ENCODE measurements at regions not wholly inside any gene's neighbourhood (a gene's known extent, or its start where the extent isn't known, plus 50 kb on each side); places are given as distances from the start of the nearest gene placed in this dataset.
"Not testable (repeated sequence)": the region's sequence is repeated elsewhere in the genome, so short reads cannot be mapped to it uniquely, and the experiment has no call there.

DNA sequence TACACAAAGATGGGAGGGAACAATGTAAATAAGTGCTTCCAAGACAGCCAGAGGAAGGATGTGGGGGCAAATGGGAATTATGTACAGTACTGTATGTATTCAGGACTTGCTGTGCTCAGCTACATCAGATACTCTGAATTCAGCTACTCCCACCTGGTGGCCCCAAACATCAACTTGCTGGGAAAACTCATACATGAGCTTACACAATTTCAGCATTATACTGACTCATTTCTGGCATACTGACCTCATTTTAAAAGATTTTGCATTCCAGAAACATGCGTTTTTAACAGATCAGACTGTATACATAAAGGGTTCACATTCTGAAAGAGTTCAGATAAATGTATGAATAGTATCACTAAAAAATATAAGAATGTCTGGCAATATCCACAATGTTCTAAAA, 59.7 kb downstream of the GPX5 start:
- no peak for DNase-seq

DNA sequence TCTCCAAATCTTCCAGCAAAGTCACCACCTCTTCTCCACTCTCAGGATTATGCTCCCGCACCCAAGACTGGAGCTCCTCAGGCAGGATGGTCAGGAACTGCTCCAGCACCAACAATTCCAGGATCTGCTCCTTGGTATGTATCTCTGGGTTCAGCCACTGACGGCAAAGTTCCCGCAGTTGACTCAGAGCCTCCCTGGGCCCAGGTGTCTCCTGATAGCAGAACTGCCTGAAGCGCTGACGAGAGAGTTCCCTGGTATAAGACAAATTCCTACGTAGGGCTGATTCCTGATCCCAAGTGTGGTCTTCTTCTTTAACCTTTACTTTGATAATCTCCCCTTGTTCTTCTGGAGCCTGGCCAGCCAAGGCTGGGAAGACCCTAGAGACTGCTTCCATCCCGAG, 60.6 kb downstream of the GPX5 start:
- DNase-seq: no peak

DNA sequence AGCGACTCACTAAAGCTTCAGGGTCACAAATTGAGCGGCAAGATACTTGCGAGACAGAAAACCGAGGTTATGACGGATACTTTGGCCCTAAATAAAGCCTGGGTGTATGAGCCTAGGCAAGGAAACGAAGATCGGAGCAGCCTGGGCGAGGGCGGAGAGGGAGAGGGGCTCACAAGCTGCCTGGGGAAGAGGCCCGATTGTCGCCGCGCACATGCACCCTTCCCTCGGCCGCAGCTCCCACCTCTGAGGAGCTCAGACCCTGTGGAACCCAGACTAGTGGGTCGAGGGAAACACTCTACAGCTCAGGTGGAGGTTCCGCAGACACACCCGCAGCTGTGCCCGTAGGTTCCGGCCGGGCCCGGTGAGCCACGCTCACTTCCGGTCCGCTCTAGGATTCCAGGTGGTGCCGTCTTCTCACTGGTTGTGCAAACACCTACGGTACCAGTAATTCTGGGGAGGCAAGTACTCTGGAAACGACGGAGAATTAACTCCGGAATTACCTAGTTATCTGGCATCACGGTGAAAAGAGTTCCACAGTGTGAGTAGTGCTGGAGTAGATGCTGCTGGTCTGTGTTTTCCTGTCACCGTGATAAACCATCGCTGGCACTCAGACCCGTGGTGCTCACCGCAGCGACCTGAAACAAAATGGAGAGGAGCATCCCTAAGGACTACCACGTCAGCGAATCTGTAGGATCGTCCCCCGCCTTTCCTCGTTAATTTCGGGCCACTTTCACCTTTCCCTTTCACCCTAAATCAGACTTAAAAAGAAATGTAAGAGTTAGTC, 61.5 kb downstream of the GPX5 start:
- no peak for DNase-seq

DNA sequence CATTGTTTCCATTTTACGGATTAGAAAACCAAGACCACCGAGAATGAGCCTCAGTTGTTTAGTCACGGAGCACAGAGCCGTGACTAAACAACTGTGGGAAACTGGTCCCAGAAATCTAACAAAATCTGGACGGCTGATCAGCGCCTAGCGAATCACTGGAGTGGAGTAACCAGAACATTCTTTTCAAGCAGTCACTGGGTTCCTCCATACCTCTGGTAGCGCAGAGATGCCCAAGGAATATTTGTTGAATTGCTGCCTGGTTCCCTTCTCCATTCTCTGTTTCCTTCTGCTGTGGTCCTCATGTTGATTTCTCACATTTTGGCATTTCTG, 62.0 kb downstream of the GPX5 start:
- no peak for DNase-seq

DNA sequence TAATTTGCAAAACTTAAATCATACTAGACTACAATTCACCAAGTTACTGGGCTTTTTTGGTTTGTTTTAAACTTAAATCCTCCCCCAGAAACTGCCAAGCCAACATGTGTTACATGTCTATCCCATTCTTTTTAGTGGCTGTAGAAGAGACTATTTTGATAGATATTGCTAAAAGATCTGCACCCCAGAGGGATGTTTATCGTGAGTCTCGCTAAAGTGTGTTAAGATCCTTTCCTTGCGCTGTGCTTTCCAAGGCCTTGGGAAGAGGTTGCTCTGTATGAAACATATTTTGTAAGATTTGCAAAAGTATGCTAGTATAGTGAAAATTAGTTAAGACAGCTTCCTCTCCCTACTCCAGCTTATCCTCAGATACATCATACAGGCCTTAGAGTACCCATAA, 63.0 kb downstream of the GPX5 start:
- DNase-seq: no peak

DNA sequence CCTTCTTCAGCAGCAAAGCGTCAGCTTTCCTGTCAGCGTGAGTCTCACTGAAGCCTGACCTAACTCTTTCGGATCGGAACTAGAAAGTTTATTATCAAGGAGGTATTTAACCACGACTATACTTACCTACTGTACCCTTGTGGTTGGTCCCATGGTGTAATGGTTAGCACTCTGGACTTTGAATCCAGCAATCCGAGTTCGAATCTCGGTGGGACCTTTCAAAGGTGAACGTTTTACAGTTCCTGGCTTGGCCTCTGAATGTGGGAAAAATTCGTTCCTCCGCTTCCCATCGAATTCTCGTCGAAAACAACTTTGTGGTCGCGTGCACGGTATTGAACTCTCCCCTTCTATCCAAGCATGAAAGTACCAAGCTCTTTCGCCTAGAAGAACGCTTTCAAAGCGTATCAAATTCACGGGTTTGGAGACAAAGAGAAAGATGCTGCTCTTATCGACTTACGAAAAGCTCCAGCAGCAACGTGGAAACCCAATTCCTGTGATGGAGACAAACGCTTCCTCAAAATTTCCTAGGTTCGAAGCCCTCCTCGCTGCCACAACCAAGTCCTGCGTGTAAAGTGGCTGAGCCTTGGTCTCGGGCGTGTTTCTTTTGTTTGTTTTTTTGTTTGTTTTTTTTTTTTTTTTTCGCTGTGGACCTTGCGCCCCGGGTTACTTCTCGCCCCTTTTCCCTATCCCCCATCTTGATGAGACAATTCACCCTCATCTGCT, 63.7 kb downstream of the GPX5 start:
- DNase-seq: peak; percentile 29

DNA sequence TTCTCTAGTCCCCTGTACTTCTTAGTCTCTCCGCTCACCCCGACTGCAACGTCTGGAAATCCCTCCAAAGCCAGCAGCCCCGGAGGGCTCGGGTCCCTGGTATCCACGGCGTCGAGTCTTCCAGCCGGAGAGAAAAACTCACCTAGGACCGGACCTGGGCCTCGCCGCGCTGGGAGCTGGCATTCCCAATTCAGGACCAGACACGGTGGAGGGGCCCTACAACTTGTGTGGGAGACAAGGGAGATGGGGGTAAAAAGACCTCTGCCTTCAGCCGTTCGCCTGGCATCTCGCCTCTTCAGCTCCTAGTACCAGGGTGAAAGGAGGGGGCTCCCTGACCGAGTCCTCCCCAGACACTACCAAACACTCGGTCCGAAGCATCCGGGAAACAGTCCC, 64.3 kb downstream of the GPX5 start:
- DNase-seq: no peak

DNA sequence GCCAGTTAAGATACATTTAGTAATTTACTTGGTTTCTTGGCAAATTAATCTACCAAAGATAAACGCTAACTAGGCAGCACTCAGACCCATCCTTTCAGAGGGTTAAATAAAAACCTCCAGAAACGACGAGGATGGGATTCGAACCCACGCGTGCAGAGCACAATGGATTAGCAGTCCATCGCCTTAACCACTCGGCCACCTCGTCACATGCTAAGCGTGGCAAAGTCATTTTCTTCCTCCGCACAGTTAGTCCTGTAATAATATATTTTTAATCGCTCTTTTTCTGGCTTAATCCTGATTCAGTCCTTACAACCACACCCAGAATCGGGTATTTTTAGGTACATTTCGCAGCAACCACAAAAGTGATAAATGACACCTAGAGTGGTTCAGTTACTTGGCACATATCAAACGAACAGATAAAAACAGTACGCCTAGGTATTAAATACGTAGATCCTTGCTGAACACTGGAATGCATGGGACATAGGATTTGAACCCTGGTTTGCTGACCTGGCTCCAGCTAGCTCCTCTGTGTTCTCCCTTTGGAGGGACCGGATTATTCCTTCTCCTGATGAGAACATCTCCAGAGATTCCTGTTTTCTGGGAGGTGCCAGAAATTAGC, 71.6 kb downstream of the GPX5 start:
- peak; percentile 46 for DNase-seq

DNA sequence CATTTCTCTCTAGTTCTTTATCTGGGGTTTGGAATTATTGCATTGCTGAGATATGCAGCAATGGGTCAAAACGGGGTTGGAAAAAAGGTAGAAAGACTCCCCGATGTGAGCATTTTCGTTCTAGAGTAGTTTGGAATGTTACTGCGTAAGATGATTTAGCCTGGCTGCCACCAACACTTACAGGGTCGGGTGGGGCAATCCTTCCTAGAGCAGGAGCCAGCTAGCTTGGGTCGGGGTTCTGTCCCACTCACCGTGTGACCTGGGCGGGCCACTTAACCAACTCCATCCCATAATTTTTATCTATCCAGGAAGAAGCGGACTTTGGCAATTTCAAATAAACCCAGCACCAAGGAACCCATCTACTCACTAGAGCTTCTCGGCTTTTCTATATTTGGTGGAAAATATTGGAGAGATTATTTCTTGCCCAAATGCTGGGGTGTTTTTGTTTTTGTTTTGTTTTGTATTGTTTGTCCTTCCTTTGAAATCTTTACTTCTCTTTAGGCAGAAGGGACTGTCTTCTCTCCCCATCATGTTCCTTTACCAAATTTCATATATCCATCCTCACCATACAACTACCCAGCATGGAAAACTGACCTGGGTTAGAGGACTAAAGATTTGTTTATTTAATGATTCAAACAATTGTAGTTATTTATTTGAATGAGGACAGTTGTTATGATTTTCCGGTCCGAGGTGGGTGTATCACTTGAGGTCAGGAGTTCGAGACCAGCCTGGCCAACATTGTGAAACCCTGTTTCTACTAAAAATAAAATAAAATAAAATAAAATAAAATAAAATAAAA, 72.4 kb downstream of the GPX5 start:
- DNase-seq: no peak

DNA sequence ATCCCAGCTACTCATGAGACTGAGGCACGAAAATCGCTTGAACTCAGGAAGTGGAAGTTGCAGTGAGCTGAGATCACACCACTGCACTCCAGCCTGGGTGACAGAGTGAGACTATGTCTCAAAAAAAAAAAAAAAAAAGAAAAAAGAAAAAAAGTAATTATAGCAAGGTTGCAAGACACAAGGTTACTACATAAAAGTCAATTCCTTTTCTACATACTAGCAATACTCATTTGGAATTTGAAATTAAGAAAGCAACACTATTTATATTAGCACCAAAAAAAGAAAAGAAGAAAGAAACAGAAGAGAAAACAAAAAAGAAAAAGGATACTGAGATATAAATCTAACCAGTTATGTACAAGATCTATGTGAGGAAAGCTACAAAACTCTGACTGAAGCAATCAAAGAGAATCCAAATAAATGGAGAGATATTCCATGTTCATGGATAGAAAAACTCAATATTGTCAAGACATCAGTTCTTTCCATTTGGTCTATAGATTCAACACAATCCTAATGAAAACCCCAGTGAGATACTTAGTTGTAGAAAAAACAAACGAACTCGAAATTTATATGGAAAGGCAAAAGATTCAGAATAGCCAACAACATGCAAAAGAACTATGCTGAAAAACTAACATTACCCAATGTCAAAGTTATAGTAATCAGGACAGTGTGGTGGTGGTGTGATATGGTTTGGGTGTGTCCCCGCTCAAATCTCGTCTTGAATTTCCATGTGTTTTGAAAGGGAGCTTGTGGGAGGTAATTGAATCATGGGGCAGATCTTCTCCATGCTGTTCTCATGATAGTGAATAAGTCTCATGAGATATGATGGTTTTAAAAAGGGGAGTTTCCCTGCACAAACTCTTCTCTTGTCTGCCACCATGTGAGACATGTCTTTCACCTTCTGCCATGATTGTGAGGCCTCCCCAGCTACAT, 73.3 kb downstream of the GPX5 start:
- DNase-seq: no peak

DNA sequence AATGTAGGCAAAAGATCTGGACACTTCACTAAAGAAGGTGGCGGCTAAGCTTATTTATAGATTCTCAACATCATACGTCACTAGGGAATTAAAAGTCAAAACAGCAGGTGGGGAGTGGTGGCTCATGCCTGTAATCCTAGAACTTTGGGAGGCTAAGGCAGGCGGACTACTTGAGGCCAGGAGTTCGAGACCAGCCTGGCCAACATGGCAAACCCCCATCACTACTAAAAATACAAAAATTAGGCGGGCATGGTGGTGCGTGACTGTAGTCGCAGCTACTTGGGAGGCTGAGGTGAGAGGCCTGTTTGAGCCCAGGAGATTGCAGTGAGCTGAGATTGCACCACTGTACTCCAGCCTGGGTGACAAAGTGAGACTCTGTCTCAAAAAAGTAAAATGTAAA, 74.6 kb downstream of the GPX5 start:
- no peak for DNase-seq

DNA sequence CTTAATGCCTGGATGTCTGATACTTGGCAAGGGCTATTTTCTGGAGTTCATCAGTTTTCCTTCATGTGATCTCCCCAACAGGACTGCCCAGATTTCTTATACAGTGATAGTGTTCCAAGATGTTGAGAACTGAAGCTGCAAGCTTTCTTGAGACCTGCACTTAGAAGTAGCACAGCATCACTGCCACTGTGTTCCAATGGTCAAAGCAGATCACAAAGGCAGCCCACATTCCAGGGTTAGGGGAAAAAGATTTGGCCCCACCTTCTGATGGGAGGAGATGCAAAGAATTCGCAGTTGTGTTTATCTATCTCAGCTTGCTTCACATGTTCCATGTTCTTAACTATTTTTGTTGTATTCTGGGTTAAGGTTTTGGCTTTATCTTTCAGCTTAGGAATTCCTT, 78.2 kb downstream of the GPX5 start:
- DNase-seq: no peak

DNA sequence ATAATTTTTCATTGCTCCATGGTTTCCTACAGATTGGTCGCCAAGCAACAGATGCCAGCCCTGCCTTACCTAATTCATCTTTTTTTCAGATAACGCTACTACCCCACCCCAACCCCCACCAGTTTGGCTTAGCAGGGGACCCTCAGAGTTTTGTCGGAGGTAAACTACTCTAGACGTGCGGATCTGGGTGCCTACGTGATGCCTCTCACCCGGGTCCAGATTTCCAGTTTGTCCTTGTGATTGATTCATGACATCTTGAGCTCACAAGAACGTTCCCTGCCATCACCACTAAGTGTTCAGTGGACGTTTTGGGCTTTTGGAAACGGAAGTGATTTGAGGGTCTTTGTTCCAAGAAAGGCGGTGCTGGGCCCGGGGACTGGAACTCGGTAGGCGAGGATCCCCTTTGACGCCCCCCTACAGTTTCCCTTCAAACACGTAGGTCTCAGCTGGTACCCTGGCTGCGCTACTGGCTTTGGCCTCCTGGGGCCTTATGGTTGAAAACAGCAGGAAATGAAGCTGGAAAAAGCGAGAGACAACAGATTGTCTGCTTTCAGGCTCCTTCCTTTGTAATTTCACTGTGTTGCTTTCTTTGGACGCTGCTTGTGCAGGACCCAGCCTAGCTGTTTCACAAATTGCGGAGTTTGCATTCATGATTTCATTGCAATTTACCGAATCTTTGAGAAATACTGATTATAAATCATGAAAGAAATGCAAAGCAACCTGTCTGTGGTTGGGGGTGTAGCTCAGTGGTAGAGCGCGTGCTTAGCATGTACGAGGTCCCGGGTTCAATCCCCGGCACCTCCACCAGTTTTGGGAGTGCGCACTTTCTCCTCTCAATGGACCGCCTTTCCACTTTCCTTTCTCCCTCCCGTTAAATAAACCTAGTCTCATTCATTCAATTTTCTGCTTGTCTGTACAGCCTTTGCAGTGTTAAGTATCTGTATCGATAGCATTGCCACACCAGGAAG, 81.0 kb downstream of the GPX5 start:
- DNase-seq: peak; percentile 65

DNA sequence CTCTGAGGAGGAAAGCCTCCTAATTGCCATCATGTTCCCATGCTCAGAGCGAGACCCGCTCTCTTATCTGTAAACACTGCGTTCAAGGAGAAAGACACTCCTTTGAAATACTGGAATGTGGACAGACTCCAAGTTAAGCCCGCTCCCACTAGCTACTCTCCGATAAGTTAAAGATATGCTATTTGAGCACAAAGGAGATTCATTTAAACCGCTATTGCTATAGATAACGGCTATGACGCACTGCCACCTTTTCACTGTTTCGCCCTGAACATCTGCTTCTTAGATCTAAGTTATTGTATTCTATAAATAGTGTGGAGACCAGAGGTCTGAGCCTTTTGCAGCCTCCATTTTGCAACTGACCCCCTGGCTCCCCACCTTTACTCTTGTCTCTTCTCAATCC, 82.3 kb downstream of the GPX5 start:
- DNase-seq: no peak

DNA sequence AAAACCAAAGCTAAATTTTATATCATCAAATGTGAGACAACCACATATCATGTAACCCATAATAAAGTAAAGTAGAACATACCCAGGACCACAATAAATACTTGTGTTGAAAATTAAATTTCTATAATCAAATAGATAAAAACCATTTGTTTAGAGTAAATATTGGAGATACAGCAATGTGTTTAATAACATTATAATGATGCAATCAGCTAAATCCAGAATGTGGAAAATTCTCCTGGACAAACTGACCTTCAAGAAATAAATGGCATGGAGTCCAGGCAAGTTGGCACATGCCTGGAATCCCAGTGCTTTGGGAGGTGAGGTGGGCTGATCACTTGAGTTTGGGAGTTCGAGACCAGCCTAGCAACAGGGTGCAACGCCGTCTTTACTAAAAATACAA, 84.0 kb downstream of the GPX5 start:
- no peak for DNase-seq

DNA sequence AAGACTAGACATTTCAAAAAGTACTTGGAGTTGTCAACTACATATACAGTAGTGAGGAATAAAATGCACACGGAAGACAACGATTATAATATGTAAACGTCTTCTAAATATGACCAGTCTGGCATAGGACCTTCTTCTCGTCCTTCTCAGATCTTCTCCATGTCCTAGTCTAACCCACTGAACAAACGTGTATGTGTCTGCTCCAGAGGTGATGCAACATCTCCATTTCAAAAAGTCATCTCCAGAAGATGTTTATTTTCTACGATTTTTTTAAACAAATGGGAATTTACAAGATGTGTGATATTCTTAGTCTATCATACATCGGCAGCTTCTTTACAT, 89.9 kb downstream of the GPX5 start:
- no peak for DNase-seq

DNA sequence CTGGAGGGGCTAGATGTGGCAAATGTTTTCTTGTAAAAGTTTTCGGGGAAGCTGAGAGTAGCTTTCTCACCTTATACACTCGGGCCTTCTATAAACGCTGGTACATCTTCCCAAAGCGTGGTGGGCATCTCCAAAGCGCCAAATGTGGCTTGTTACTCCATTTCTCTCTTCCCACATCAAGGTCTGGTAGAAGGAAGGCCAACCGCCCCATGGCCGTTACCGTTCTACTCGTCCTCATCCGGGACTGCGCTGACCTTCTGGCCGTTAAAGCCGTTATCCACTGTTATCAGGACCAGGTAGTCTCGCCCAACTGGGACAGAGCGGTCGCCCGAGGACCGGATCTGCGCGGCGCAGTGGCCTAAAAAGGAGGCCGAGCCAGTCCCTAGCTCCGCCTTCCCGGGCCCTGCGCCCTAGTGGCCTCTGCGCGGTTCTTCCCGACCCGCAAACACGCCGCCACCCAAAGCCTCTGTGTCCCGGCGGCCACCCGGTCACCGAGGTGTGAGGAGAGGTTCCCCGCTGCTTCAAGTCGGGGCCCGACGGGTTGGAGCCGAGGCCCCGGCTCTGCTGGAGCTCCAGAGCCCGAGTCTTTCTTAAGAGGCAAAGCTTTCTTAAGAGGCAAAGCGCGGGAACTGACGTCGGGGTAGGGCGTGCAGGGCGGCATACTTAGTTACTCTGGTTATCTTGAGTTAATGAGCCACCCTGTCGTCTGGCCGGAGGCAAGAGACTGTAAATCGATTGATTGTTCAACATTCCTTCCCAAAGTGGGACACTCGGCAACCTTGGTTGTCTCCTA, 90.5 kb downstream of the GPX5 start:
- DNase-seq: no peak

DNA sequence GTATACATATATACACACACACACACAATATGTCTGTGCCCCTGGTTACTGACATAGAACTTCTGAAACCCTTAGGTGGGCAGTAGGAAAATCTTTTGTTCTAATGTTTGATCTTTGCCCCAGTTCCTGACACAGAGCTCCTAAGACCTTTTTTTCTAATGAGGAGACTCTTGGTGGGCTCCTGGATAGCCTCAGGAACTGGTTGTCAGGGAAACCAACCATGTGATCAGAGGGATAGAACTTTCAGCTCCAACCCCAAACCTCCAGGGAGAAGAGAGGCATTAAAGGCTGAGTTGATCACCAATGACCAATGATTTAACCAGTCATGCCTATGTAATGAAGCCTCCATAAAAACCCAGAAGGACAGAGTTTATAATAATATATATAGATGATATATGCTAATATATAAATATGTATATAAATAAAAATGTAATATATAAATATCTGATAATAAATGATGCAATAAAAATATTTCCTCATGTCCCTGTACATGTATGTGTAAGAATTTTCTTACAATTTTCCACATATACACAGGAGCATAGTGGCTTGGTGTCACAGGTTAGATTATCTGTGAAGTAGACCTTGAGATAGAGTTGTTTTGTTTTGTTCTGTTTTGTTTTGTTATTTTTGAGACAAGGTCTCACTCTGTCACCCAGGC, 93.3 kb downstream of the GPX5 start:
- no peak for DNase-seq

DNA sequence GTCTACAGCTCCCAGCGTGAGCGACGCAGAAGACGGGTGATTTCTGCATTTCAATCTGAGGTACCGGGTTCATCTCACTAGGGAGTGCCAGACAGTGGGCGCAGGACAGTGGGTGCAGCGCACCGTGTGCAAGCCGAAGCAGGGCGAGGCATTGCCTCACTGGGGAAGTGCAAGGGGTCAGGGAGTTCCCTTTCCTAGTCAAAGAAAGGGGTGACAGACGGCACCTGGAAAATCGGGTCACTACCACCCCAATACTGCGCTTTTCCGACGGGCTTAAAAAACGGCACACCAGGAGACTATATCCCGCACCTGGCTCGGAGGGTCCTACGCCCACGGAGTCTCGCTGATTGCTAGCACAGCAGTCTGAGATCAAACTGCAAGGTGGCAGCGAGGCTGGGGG, 95.6 kb downstream of the GPX5 start:
- not testable (repeated sequence) for DNase-seq

DNA sequence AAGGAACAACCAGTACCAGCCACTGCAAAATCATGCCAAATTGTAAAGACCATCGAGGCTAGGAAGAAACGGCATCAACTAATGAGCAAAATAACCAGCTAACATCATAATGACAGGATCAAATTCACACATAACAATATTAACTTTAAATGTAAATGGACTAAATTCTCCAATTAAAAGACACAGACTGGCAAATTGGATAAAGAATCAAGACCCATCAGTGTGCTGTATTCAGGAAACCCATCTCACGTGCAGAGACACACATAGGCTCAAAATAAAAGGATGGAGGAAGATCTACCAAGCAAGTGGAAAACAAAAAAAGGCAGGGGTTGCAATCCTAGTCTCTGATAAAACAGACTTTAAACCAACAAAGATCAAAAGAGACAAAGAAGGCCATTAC, 97.6 kb downstream of the GPX5 start:
- not testable (repeated sequence) for DNase-seq

Measured in MV-4-11 (cell line).